Hepatocyte (in vitro differentiated cells): ENCODE measurements at regions not wholly inside any gene's neighbourhood (a gene's known extent, or its start where the extent isn't known, plus 50 kb on each side); places are given as distances from the start of the nearest gene placed in this dataset.
"Not testable (repeated sequence)": the region's sequence is repeated elsewhere in the genome, so short reads cannot be mapped to it uniquely, and the experiment has no call there.

Source experiments
- DNase-seq: peaks from one replicate; pipeline ENCODE4 v3.0.0-alpha.2; 2016; ENCODE audit warnings: low spot score
- H2AFZ ChIP-seq: fragments of 200-600 bp; sonication (generic); 2 replicates; pipeline ENCODE4 v1.6.0; 2016; ENCODE audit warnings: antibody characterized with exemption, mild to moderate bottlenecking
- H3K27ac ChIP-seq: fragments of 200-600 bp; sonication (generic); 2 replicates; pipeline ENCODE4 v1.5.1; 2016; ENCODE audit warnings: mild to moderate bottlenecking
- H3K27me3 ChIP-seq: fragments of 200-600 bp; sonication (generic); 2 replicates; pipeline ENCODE4 v1.6.1; 2016
- H3K36me3 ChIP-seq: fragments of 200-600 bp; sonication (generic); replicated peaks from 2 replicates; pipeline ENCODE4 v1.5.1; 2016; ENCODE audit warnings: low read depth; ENCODE audit not compliant: insufficient read depth
- H3K4me1 ChIP-seq: fragments of 200-600 bp; sonication (generic); 2 replicates; pipeline ENCODE4 v1.5.1; 2016; ENCODE audit warnings: mild to moderate bottlenecking, moderate library complexity; ENCODE audit not compliant: insufficient read depth
- H3K4me2 ChIP-seq: fragments of 200-600 bp; sonication (generic); 2 replicates; pipeline ENCODE4 v1.6.0; 2016
- H3K4me3 ChIP-seq: fragments of 200-600 bp; sonication (generic); 2 replicates; pipeline ENCODE4 v1.5.1; 2016; ENCODE audit warnings: mild to moderate bottlenecking
- H3K79me2 ChIP-seq: fragments of 200-600 bp; sonication (generic); 2 replicates; pipeline ENCODE4 v1.6.0; 2017; ENCODE audit warnings: mild to moderate bottlenecking
- H3K9me2 ChIP-seq: fragments of 200-600 bp; sonication (generic); replicated peaks from 2 replicates; pipeline ENCODE4 v1.6.0; 2017; ENCODE audit warnings: mild to moderate bottlenecking; ENCODE audit not compliant: insufficient read depth
- H3K9me3 ChIP-seq: fragments of 200-600 bp; sonication (generic); 2 replicates; pipeline ENCODE4 v1.5.1; 2016; ENCODE audit warnings: low read depth, mild to moderate bottlenecking
- H4K20me1 ChIP-seq: fragments of 200-600 bp; sonication (generic); 2 replicates; pipeline ENCODE4 v1.6.0; 2016; ENCODE audit warnings: mild to moderate bottlenecking; ENCODE audit not compliant: insufficient read depth, poor library complexity, severe bottlenecking
- WGBS: methylation state at CpG from one replicate; pipeline ENCODE4 v1.1.6; 2016; ENCODE audit warnings: low lambda C conversion rate; ENCODE audit errors: missing lambda C conversion rate; 5-methylcytosine and 5-hydroxymethylcytosine counted together

- not testable (repeated sequence) for H4K20me1 ChIP-seq, H3K4me2 ChIP-seq, H3K36me3 ChIP-seq, H3K79me2 ChIP-seq, H3K27me3 ChIP-seq, H3K9me2 ChIP-seq, H3K4me3 ChIP-seq, H2AFZ ChIP-seq, H3K27ac ChIP-seq, DNase-seq, H3K4me1 ChIP-seq, H3K9me3 ChIP-seq
- 57% methylated on average over 3 of the region's 3 CpGs for WGBS
Observed at GRCh38 chr5:71398859-71399258, 56.6 kb upstream of the BDP1 start.

- H3K4me3 ChIP-seq, H3K79me2 ChIP-seq, DNase-seq, H3K4me2 ChIP-seq, H3K4me1 ChIP-seq, H3K36me3 ChIP-seq, H4K20me1 ChIP-seq, H3K27ac ChIP-seq, H3K9me2 ChIP-seq, H3K9me3 ChIP-seq, H3K27me3 ChIP-seq, H2AFZ ChIP-seq: not testable (repeated sequence)
- 41% methylated on average over 3 of the region's 3 CpGs for WGBS
Observed at GRCh38 chr5:71399443-71399842, 56.0 kb upstream of the BDP1 start.

- WGBS: 86% methylated on average over 4 of the region's 4 CpGs
Observed at GRCh38 chr5:71400626-71401025, 54.8 kb upstream of the BDP1 start.

GRCh38 chr5:71401150-71401549 lies 54.3 kb upstream of the BDP1 start:
- not testable (repeated sequence) for H3K36me3 ChIP-seq, H2AFZ ChIP-seq, H3K4me2 ChIP-seq, H3K27me3 ChIP-seq, H3K4me1 ChIP-seq, H3K79me2 ChIP-seq, H3K27ac ChIP-seq, H4K20me1 ChIP-seq, H3K9me3 ChIP-seq, DNase-seq, H3K9me2 ChIP-seq, H3K4me3 ChIP-seq
- WGBS: 94% methylated on average over 2 of the region's 2 CpGs

More at GRCh38 chr5:71400626-71401025, 54.8 kb upstream of the BDP1 start:
- not testable (repeated sequence) for DNase-seq, H3K9me2 ChIP-seq, H3K4me3 ChIP-seq, H3K36me3 ChIP-seq, H3K27me3 ChIP-seq, H2AFZ ChIP-seq, H3K79me2 ChIP-seq, H3K27ac ChIP-seq, H3K4me1 ChIP-seq, H3K9me3 ChIP-seq, H3K4me2 ChIP-seq, H4K20me1 ChIP-seq

GRCh38 chr5:71401564-71401963 lies 53.9 kb upstream of the BDP1 start:
- H3K9me2 ChIP-seq, DNase-seq, H2AFZ ChIP-seq, H3K9me3 ChIP-seq, H3K27ac ChIP-seq, H3K27me3 ChIP-seq, H4K20me1 ChIP-seq, H3K4me3 ChIP-seq, H3K4me1 ChIP-seq, H3K36me3 ChIP-seq, H3K79me2 ChIP-seq, H3K4me2 ChIP-seq: not testable (repeated sequence)
- WGBS: 87% methylated on average over 3 of the region's 3 CpGs

- not testable (repeated sequence) for H2AFZ ChIP-seq, H3K27me3 ChIP-seq, H3K4me2 ChIP-seq, H4K20me1 ChIP-seq, H3K4me3 ChIP-seq, H3K79me2 ChIP-seq, H3K9me2 ChIP-seq, H3K4me1 ChIP-seq, H3K9me3 ChIP-seq, DNase-seq, H3K36me3 ChIP-seq, H3K27ac ChIP-seq
- 49% methylated on average over 5 of the region's 5 CpGs for whole genome bisulfite sequencing
Observed at GRCh38 chr5:71404441-71404840, 51.0 kb upstream of the BDP1 start.

GRCh38 chr5:71404936-71405335 lies 50.5 kb upstream of the BDP1 start:
- H3K9me2 ChIP-seq, H4K20me1 ChIP-seq, H3K4me2 ChIP-seq, H3K27ac ChIP-seq, H3K4me1 ChIP-seq, H3K9me3 ChIP-seq, H3K36me3 ChIP-seq, H3K79me2 ChIP-seq, H3K27me3 ChIP-seq, DNase-seq, H3K4me3 ChIP-seq, H2AFZ ChIP-seq: not testable (repeated sequence)
- 60% methylated on average over 2 of the region's 2 CpGs for WGBS
